ENCODE measurements at regions not wholly inside any gene's neighbourhood (a gene's known extent, or its start where the extent isn't known, plus 50 kb on each side); places are given as distances from the start of the nearest gene placed in this dataset.

DNA sequence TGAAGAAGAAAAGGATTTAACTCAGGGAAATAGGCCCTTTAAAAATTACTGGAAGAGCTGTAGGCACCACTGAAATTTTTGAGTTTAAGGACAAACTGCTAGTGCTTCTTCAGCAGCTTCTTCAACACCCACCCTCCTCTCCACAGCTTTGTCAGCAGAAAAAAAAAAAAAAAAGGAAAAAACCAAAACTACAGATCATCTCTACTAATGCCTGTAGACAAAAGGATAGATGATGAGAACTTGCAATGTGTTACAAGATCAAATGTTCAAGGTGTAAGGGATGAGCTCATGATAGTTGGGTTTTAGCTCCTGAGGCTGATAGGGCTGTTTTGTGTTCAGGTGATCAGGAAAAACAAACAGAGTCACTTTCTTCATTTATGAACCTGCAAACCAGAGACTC, 55.2 kb upstream of the PREP start:
- DNase-seq (ENCODE audit: low spot score) = no peak

DNA sequence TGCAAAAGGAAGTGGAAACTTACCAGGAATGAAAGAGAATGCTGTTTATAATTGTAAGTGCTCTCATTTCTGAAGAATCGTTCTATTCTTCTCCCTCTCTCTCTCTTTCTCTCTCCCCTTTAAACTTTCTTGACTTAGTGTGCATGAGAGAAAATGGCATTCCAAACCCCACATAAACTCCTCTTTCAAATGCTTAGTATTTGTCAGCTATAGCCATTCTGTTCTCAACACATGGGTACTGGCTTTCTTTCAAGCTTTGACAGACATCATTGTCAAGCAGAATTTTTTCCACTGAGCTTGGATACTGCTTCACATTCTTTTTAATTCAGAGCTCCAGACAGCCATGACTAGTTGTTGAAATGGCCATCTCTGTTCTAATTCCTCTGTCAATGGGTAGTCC, 51.1 kb upstream of the PREP start:
- DNase-seq (ENCODE audit: low spot score) = no peak

DNA sequence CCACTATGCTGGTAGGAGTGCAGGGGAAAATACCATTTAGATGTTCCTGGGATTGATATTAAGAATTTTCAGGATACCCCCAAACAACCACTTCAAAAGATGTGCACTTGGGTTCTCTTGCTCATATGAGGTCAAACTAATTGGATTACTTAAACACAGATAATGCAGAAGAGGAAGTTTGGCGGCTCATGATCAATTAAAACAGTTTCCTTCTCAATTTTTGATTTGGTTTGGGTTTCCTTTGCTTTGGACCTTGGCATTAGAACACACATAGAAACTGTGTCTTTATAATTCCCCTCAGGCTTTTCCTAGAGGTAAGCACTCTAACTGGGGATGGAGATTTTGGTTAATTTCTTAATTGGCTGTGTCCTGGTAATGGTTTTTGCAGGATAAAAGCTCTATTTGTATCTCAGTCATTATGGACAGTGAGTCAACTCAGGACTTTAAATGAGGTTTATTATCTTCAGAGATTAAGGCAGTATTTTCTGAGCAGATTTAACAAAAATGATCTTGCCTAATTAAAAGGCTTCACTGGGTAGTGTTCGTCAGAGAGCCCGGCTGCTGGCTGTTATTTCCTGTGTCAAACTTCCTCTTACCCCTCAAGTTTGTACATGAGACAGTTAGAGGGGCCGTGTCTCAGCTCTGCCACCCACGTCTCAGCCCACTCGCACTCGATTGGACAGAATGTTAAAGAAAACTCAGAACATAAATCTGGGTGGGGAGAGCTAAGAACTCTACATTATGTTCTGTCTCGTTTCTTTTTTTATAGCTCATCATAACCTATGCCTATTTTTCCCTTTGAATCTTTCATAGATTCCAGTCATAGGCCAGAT, 50.3 kb upstream of the PREP start:
- DNase-seq (ENCODE audit: low spot score) = no peak
